WTC11 (cell line): ENCODE measurements at regions not wholly inside any gene's neighbourhood (a gene's known extent, or its start where the extent isn't known, plus 50 kb on each side); places are given as distances from the start of the nearest gene placed in this dataset.

Experiments used
- ATAC-seq: fragments of 200-7000 bp; cut with Tn5 transposase; 2 replicates; pipeline ENCODE4 v1.10.0; 2021; ENCODE audit warnings: mild to moderate bottlenecking, moderate library complexity
- CTCF ChIA-PET: fragments of 300-600 bp; sonication (Branson Sonifier 250); formaldehyde crosslinking; loops from one replicate; lab custom pipeline; 2021; ENCODE audit warnings: antibody characterized with exemption; lab: Charles Lee
- POLR2A ChIA-PET: fragments of 350-600 bp; sonication (Branson Sonifier 250); formaldehyde crosslinking; loops from one replicate; lab custom pipeline; 2021; ENCODE audit warnings: antibody characterized with exemption; lab: Charles Lee
- DNase-seq: peaks from one replicate; pipeline ENCODE4 v3.0.0; 2021; ENCODE audit warnings: low spot score
- H3K27ac Mint-ChIP-seq: 2 replicates; pipeline ENCODE4 v1.8.0; 2021; ENCODE audit warnings: mixed read lengths
- H3K27me3 Mint-ChIP-seq: 2 replicates; pipeline ENCODE4 v1.8.0; 2021; ENCODE audit warnings: low read depth, mild to moderate bottlenecking, moderate library complexity, mixed read lengths
- H3K36me3 Mint-ChIP-seq: 2 replicates; pipeline ENCODE4 v1.8.0; 2021; ENCODE audit warnings: mixed read lengths
- H3K4me1 Mint-ChIP-seq: 2 replicates; pipeline ENCODE4 v1.8.0; 2022; ENCODE audit warnings: mixed read lengths
- H3K4me3 Mint-ChIP-seq: 2 replicates; pipeline ENCODE4 v1.8.0; 2021; ENCODE audit warnings: mild to moderate bottlenecking, moderate library complexity, mixed read lengths
- H3K9me3 Mint-ChIP-seq: 2 replicates; pipeline ENCODE4 v1.8.0; 2021; ENCODE audit warnings: mixed read lengths
- ATF1 ChIP-seq: sonication (generic); formaldehyde crosslinking; IDR thresholded peaks from 2 replicates; pipeline ENCODE4 v1.8.1; 2023; ENCODE audit warnings: mild to moderate bottlenecking, moderate library complexity, missing genetic modification reagents
- ATF2 ChIP-seq: sonication (generic); formaldehyde crosslinking; IDR thresholded peaks from 2 replicates; pipeline ENCODE4 v1.8.1; 2022; ENCODE audit warnings: low read depth, missing genetic modification reagents, borderline replicate concordance
- CBFB ChIP-seq: sonication (generic); formaldehyde crosslinking; IDR thresholded peaks from 2 replicates; pipeline ENCODE4 v1.8.1; 2022; ENCODE audit warnings: mild to moderate bottlenecking, low read depth, missing genetic modification reagents
- CREB1 ChIP-seq: sonication (generic); formaldehyde crosslinking; IDR thresholded peaks from 2 replicates; pipeline ENCODE4 v1.8.0; 2023; ENCODE audit warnings: mild to moderate bottlenecking, missing genetic modification reagents
- CTCF ChIP-seq: fragments of 200-600 bp; IDR thresholded peaks from 2 replicates; pipeline ENCODE4 v1.8.0; 2022; ENCODE audit warnings: antibody characterized with exemption
- E2F1 ChIP-seq: sonication (generic); formaldehyde crosslinking; IDR thresholded peaks from 2 replicates; pipeline ENCODE4 v1.8.0; 2022; ENCODE audit warnings: mild to moderate bottlenecking, missing genetic modification reagents
- ESRRA ChIP-seq: sonication (generic); formaldehyde crosslinking; IDR thresholded peaks from 2 replicates; pipeline ENCODE4 v1.8.1; 2022; ENCODE audit warnings: mild to moderate bottlenecking, missing genetic modification reagents, borderline replicate concordance
- FOXK1 ChIP-seq: sonication (generic); formaldehyde crosslinking; IDR thresholded peaks from 2 replicates; pipeline ENCODE4 v1.8.0; 2022; ENCODE audit warnings: mild to moderate bottlenecking, moderate library complexity, missing genetic modification reagents
- GTF2I ChIP-seq: fragments of 250-450 bp; sonication (Bioruptor Pico); conservative IDR thresholded peaks from 2 replicates; pipeline ENCODE4 v1.4.0; 2021; ENCODE audit warnings: mild to moderate bottlenecking
- NFATC4 ChIP-seq: fragments of 250-450 bp; sonication (Bioruptor Pico); IDR thresholded peaks from 2 replicates; pipeline ENCODE4 v1.9.0; 2021; ENCODE audit warnings: mild to moderate bottlenecking
- PREB ChIP-seq: sonication (generic); formaldehyde crosslinking; IDR thresholded peaks from 2 replicates; pipeline ENCODE4 v1.8.1; 2022; ENCODE audit warnings: mild to moderate bottlenecking, missing genetic modification reagents, moderate library complexity, borderline replicate concordance
- RELA ChIP-seq: sonication (generic); formaldehyde crosslinking; IDR thresholded peaks from 2 replicates; pipeline ENCODE4 v1.8.1; 2022; ENCODE audit warnings: missing genetic modification reagents, mild to moderate bottlenecking, borderline replicate concordance
- USF1 ChIP-seq: sonication (generic); formaldehyde crosslinking; IDR thresholded peaks from 2 replicates; pipeline ENCODE4 v1.8.0; 2022; ENCODE audit warnings: mild to moderate bottlenecking, missing genetic modification reagents
- ZNF263 ChIP-seq: sonication (generic); formaldehyde crosslinking; IDR thresholded peaks from 2 replicates; pipeline ENCODE4 v1.8.1; 2022; ENCODE audit warnings: low read depth, mild to moderate bottlenecking, moderate library complexity, missing genetic modification reagents
- TF ChIP-seq, protein P1 (sequence below): sonication (generic); formaldehyde crosslinking; IDR thresholded peaks from 2 replicates; pipeline ENCODE4 v1.8.1; 2022; ENCODE audit warnings: low read depth, mild to moderate bottlenecking, moderate library complexity, missing genetic modification reagents, borderline replicate concordance
- TF ChIP-seq, protein P2 (sequence below): sonication (generic); formaldehyde crosslinking; IDR thresholded peaks from 2 replicates; pipeline ENCODE4 v1.8.1; 2023; ENCODE audit warnings: mild to moderate bottlenecking, missing genetic modification reagents, borderline replicate concordance
- TF ChIP-seq, protein P3 (sequence below): sonication (generic); formaldehyde crosslinking; IDR thresholded peaks from 2 replicates; pipeline ENCODE4 v1.8.1; 2023; ENCODE audit warnings: mild to moderate bottlenecking, missing genetic modification reagents

- H3K4me1 Mint-ChIP-seq: peaks cover 31% of the 10 kb centered on the region
- H3K36me3 Mint-ChIP-seq: no peaks in the 10 kb centered on the region
- TF ChIP-seq, protein P1, sequence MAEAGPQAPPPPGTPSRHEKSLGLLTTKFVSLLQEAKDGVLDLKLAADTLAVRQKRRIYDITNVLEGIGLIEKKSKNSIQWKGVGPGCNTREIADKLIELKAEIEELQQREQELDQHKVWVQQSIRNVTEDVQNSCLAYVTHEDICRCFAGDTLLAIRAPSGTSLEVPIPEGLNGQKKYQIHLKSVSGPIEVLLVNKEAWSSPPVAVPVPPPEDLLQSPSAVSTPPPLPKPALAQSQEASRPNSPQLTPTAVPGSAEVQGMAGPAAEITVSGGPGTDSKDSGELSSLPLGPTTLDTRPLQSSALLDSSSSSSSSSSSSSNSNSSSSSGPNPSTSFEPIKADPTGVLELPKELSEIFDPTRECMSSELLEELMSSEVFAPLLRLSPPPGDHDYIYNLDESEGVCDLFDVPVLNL (CRISPR knock-in tag): no peak
- TF ChIP-seq ATF1 (no peak), FOXK1 (CRISPR knock-in tag) (no peak), CREB1 (no peak), CTCF (no peak), USF1 (CRISPR knock-in tag) (no peak), ATF2 (CRISPR knock-in tag) (no peak)
- TF ChIP-seq, protein P2, sequence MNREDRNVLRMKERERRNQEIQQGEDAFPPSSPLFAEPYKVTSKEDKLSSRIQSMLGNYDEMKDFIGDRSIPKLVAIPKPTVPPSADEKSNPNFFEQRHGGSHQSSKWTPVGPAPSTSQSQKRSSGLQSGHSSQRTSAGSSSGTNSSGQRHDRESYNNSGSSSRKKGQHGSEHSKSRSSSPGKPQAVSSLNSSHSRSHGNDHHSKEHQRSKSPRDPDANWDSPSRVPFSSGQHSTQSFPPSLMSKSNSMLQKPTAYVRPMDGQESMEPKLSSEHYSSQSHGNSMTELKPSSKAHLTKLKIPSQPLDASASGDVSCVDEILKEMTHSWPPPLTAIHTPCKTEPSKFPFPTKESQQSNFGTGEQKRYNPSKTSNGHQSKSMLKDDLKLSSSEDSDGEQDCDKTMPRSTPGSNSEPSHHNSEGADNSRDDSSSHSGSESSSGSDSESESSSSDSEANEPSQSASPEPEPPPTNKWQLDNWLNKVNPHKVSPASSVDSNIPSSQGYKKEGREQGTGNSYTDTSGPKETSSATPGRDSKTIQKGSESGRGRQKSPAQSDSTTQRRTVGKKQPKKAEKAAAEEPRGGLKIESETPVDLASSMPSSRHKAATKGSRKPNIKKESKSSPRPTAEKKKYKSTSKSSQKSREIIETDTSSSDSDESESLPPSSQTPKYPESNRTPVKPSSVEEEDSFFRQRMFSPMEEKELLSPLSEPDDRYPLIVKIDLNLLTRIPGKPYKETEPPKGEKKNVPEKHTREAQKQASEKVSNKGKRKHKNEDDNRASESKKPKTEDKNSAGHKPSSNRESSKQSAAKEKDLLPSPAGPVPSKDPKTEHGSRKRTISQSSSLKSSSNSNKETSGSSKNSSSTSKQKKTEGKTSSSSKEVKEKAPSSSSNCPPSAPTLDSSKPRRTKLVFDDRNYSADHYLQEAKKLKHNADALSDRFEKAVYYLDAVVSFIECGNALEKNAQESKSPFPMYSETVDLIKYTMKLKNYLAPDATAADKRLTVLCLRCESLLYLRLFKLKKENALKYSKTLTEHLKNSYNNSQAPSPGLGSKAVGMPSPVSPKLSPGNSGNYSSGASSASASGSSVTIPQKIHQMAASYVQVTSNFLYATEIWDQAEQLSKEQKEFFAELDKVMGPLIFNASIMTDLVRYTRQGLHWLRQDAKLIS (CRISPR knock-in tag): no peak
- H3K4me3 Mint-ChIP-seq: no peak overlapping the region
- ATAC-seq (no peak), DNase-seq (no peak)
- no peak overlapping the region for H3K27ac Mint-ChIP-seq
- ChIA-PET CTCF (no interaction called here), POLR2A (no interaction called here)
- no peaks in the 10 kb centered on the region for H3K9me3 Mint-ChIP-seq
- no peaks in the 10 kb centered on the region for H3K27me3 Mint-ChIP-seq
These were observed 442.1 kb upstream of the NR5A2 start for GRCh38 chr1:199585392-199585791.

- Mint-ChIP-seq H3K36me3 (no peaks in the 10 kb centered on the region), H3K27ac (no peak overlapping the region), H3K4me1 (peaks cover 11% of the 10 kb centered on the region), H3K27me3 (no peaks in the 10 kb centered on the region), H3K9me3 (no peaks in the 10 kb centered on the region), H3K4me3 (no peak overlapping the region)
- DNase-seq (no peak), ATAC-seq (no peak)
- CTCF ChIA-PET: no interaction called here
- POLR2A ChIA-PET: no interaction called here
- no peak for TF ChIP-seq ATF1
- TF ChIP-seq ESRRA (CRISPR knock-in tag): no peak
- no peak for TF ChIP-seq ZNF263 (CRISPR knock-in tag)
- no peak for TF ChIP-seq CBFB (CRISPR knock-in tag)
- TF ChIP-seq, protein P3, sequence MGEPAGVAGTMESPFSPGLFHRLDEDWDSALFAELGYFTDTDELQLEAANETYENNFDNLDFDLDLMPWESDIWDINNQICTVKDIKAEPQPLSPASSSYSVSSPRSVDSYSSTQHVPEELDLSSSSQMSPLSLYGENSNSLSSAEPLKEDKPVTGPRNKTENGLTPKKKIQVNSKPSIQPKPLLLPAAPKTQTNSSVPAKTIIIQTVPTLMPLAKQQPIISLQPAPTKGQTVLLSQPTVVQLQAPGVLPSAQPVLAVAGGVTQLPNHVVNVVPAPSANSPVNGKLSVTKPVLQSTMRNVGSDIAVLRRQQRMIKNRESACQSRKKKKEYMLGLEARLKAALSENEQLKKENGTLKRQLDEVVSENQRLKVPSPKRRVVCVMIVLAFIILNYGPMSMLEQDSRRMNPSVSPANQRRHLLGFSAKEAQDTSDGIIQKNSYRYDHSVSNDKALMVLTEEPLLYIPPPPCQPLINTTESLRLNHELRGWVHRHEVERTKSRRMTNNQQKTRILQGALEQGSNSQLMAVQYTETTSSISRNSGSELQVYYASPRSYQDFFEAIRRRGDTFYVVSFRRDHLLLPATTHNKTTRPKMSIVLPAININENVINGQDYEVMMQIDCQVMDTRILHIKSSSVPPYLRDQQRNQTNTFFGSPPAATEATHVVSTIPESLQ (CRISPR knock-in tag): no peak
- no peak for TF ChIP-seq E2F1 (CRISPR knock-in tag)
- TF ChIP-seq RELA (CRISPR knock-in tag): no peak
- TF ChIP-seq PREB (CRISPR knock-in tag): no peak
- TF ChIP-seq GTF2I: no peak
- TF ChIP-seq, protein P2 (CRISPR knock-in tag): no peak
- TF ChIP-seq NFATC4 (CRISPR knock-in tag): no peak
These were observed 436.8 kb upstream of the NR5A2 start for GRCh38 chr1:199590708-199591107.
